Loucy (cell line): ENCODE measurements at regions not wholly inside any gene's neighbourhood (a gene's known extent, or its start where the extent isn't known, plus 50 kb on each side); places are given as distances from the start of the nearest gene placed in this dataset.

Experiments used
- EZH2phosphoT487 ChIP-seq: fragments of 200-600 bp; IDR thresholded peaks from 2 replicates; pipeline ENCODE4 v1.6.1; 2018; ENCODE audit warnings: antibody characterized with exemption, mild to moderate bottlenecking, moderate library complexity, borderline replicate concordance
- TF ChIP-seq, protein P1 (sequence below): fragments of 200-600 bp; sonication (generic); conservative IDR thresholded peaks from 2 replicates; pipeline ENCODE4 v1.5.1; 2014; ENCODE audit warnings: mild to moderate bottlenecking, antibody characterized with exemption, low read length

GRCh38 chr5:112616812-112617547 lies 120.7 kb upstream of the APC start:
- TF ChIP-seq, protein P1, sequence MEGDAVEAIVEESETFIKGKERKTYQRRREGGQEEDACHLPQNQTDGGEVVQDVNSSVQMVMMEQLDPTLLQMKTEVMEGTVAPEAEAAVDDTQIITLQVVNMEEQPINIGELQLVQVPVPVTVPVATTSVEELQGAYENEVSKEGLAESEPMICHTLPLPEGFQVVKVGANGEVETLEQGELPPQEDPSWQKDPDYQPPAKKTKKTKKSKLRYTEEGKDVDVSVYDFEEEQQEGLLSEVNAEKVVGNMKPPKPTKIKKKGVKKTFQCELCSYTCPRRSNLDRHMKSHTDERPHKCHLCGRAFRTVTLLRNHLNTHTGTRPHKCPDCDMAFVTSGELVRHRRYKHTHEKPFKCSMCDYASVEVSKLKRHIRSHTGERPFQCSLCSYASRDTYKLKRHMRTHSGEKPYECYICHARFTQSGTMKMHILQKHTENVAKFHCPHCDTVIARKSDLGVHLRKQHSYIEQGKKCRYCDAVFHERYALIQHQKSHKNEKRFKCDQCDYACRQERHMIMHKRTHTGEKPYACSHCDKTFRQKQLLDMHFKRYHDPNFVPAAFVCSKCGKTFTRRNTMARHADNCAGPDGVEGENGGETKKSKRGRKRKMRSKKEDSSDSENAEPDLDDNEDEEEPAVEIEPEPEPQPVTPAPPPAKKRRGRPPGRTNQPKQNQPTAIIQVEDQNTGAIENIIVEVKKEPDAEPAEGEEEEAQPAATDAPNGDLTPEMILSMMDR = no peak
- TF ChIP-seq EZH2phosphoT487 = no peak
